ENCODE measurements at regions not wholly inside any gene's neighbourhood (a gene's known extent, or its start where the extent isn't known, plus 50 kb on each side); places are given as distances from the start of the nearest gene placed in this dataset.

GRCh38 chr2:201536046-201536445 is 84.5 kb downstream of the STRADB start:
- no peaks in the 10 kb centered on the region for H3K36me3 ChIP-seq (ENCODE audit: control insufficient read depth in 2 of 2, insufficient read depth in 1 of 2, low read length in 2 of 2)
- TF ChIP-seq ZNF707 (tag by site-specific recombination; IDR thresholded peaks at IDR 0.05) = no peak
- no peak for TF ChIP-seq KLF8 (tag by site-specific recombination; IDR thresholded peaks at IDR 0.05)
- no peak for TF ChIP-seq GLIS2 (tag by site-specific recombination; IDR thresholded peaks at IDR 0.05)
- no peak for TF ChIP-seq ZNF140 (tag by site-specific recombination; IDR thresholded peaks at IDR 0.05)
- POLR2A ChIA-PET = no interaction called here

GRCh38 chr2:201532686-201533304 is 81.3 kb downstream of the STRADB start:
- H3K4me3 ChIP-seq (ENCODE audit: low read depth, low read length) = no peak overlapping the region
- H3K9me3 ChIP-seq (ENCODE audit: control insufficient read depth, insufficient read depth, low read depth, low read length) = no peaks in the 10 kb centered on the region
- no peak for TF ChIP-seq ZNF138 (tag by site-specific recombination; IDR thresholded peaks at IDR 0.05; ENCODE audit: borderline replicate concordance)
- TF ChIP-seq SETDB1 (IDR thresholded peaks at IDR 0.05; ENCODE audit: insufficient read length, low read length) = peak; percentile 68
- H3K4me1 ChIP-seq (ENCODE audit: control insufficient read depth, insufficient read depth, low read length) = no peaks in the 10 kb centered on the region
- ChIA-PET CTCF (interaction anchor here (0.8 kb wide), 1 partner anchor 245 kb away, joined by 4 read pairs; no protein-coding TSS in a partner anchor), POLR2A (no interaction called here)
- H3K27ac ChIP-seq (ENCODE audit: extremely low read depth, low read depth, low read length) = no peak overlapping the region
- no peaks in the 10 kb centered on the region for H3K36me3 ChIP-seq (ENCODE audit: control insufficient read depth in 2 of 2, insufficient read depth in 1 of 2, low read length in 2 of 2)

More at GRCh38 chr2:201536046-201536445, 84.5 kb downstream of the STRADB start:
- Histone ChIP-seq H3K9me3 (ENCODE audit: control insufficient read depth, insufficient read depth, low read depth, low read length) (no peaks in the 10 kb centered on the region), H3K4me1 (ENCODE audit: control insufficient read depth, insufficient read depth, low read length) (no peaks in the 10 kb centered on the region), H3K27ac (ENCODE audit: extremely low read depth, low read depth, low read length) (no peak overlapping the region), H3K4me3 (ENCODE audit: low read depth, low read length) (no peak overlapping the region)
- CTCF ChIA-PET = interaction anchor here (1.4 kb wide), 1 partner anchor 304 kb away, joined by 3 read pairs; no protein-coding TSS in a partner anchor
